Caco-2 (cell line): ENCODE measurements at regions not wholly inside any gene's neighbourhood (a gene's known extent, or its start where the extent isn't known, plus 50 kb on each side); places are given as distances from the start of the nearest gene placed in this dataset.

ENCODE experiments used
- BruUV-seq: library from RNA; stranded (reverse); fragments of 400-500 nt; replicated peaks from 2 replicates; lab custom pipeline; 2021; lab: Mats Ljungman, UMichigan
- CTCF ChIA-PET: fragments of 300-600 bp; sonication (Branson Sonifier 250); formaldehyde crosslinking; loops from one replicate; lab custom pipeline; 2022; ENCODE audit warnings: antibody characterized with exemption; lab: Charles Lee
- POLR2A ChIA-PET: fragments of 300-600 bp; sonication (Branson Sonifier 250); formaldehyde crosslinking; loops from one replicate; lab custom pipeline; 2022; ENCODE audit warnings: antibody characterized with exemption; lab: Charles Lee
- DNase-seq, 2 experiments: peaks; one replicate each; pipeline versions ENCODE4 v3.0.0 to v3.0.0-alpha.2; 2020 to 2022
- H3K27me3 ChIP-seq: replicated peaks from 2 replicates; pipeline ENCODE4 v1.6.0; 2011; ENCODE audit warnings: low read length; ENCODE audit not compliant: control insufficient read depth, insufficient read depth
- H3K36me3 ChIP-seq: 2 replicates; pipeline ENCODE4 v1.5.1; 2011; ENCODE audit warnings: low read length; ENCODE audit not compliant: control insufficient read depth, insufficient read depth
- H3K4me1 ChIP-seq: fragments of 250-450 bp; sonication (Bioruptor Pico); 2 replicates; pipeline ENCODE4 v1.5.1; 2020; ENCODE audit warnings: mild to moderate bottlenecking
- H3K4me3 ChIP-seq: 2 replicates; pipeline ENCODE4 v1.5.1; 2011; ENCODE audit warnings: low read depth, mild to moderate bottlenecking, control low read depth, low read length
- H3K9me3 ChIP-seq: fragments of 250-450 bp; sonication (Bioruptor Pico); 2 replicates; pipeline ENCODE4 v1.5.1; 2020; ENCODE audit warnings: mild to moderate bottlenecking, moderate library complexity
- H3K27ac Mint-ChIP-seq: one replicate; pipeline ENCODE4 v1.8.0; 2022; ENCODE audit warnings: mixed read lengths; ENCODE audit not compliant: unreplicated experiment
- H3K27me3 Mint-ChIP-seq: one replicate; pipeline ENCODE4 v1.8.0; 2022; ENCODE audit warnings: mixed read lengths; ENCODE audit not compliant: insufficient read depth, unreplicated experiment
- H3K36me3 Mint-ChIP-seq: one replicate; pipeline ENCODE4 v1.8.0; 2022; ENCODE audit warnings: mild to moderate bottlenecking, mixed read lengths; ENCODE audit not compliant: insufficient read depth, unreplicated experiment
- H3K4me1 Mint-ChIP-seq: one replicate; pipeline ENCODE4 v1.8.0; 2022; ENCODE audit warnings: low read depth, mixed read lengths; ENCODE audit not compliant: unreplicated experiment
- H3K4me3 Mint-ChIP-seq: one replicate; pipeline ENCODE4 v1.8.0; 2022; ENCODE audit warnings: mild to moderate bottlenecking, moderate library complexity, mixed read lengths; ENCODE audit not compliant: unreplicated experiment
- H3K9me3 Mint-ChIP-seq: one replicate; pipeline ENCODE4 v1.8.0; 2022; ENCODE audit warnings: mixed read lengths; ENCODE audit not compliant: unreplicated experiment
- CTCF ChIP-seq, 2 experiments: fragments of 200-600 bp in 1 of 2; IDR thresholded peaks; 1 replicate in 1 of 2; 2 replicates in 1 of 2; pipeline versions ENCODE4 v1.5.1 to v1.8.0; 2011 to 2022; ENCODE audit warnings: antibody characterized with exemption in 1 of 2, control low read depth in 1 of 2, inconsistent platforms in 1 of 2, low read depth in 1 of 2, low read length in 1 of 2, mild to moderate bottlenecking in 1 of 2, moderate library complexity in 1 of 2; ENCODE audit not compliant: insufficient read depth in 1 of 2, severe bottlenecking in 1 of 2, unreplicated experiment in 1 of 2
- intact Hi-C: fragments of 100-400 bp; cut with micrococcal nuclease; formaldehyde crosslinking; loops from one replicate; pipeline ENCODE4 v1.10.0; 2022; ENCODE audit not compliant: unreplicated experiment

- no TSS peak for BruUV-seq
- H3K27me3 Mint-ChIP-seq = peaks cover 5% of the 10 kb centered on the region
- no peak overlapping the region for H3K4me3 Mint-ChIP-seq
- Histone ChIP-seq H3K4me1 (no peaks in the 10 kb centered on the region), H3K9me3 (no peaks in the 10 kb centered on the region), H3K27me3 (no peaks in the 10 kb centered on the region), H3K4me3 (no peak overlapping the region), H3K36me3 (no peaks in the 10 kb centered on the region)
- no peaks in the 10 kb centered on the region for H3K36me3 Mint-ChIP-seq
- no peaks in the 10 kb centered on the region for H3K9me3 Mint-ChIP-seq
- no peak for TF ChIP-seq CTCF (IDR thresholded peaks at IDR 0.05; ENCODE audit: insufficient read depth in 1 of 2, low read depth in 1 of 2, low read length in 1 of 2, severe bottlenecking in 1 of 2, unreplicated experiment in 1 of 2)
- no peak overlapping the region for H3K27ac Mint-ChIP-seq
- no peak for DNase-seq
- POLR2A ChIA-PET = no interaction called here
- intact Hi-C loops = no loop called here
- CTCF ChIA-PET = no interaction called here
- no peaks in the 10 kb centered on the region for H3K4me1 Mint-ChIP-seq
Observed at GRCh38 chr3:72246685-72247084, 461.7 kb upstream of the PROK2 start.

- Histone ChIP-seq H3K27me3 (no peaks in the 10 kb centered on the region), H3K4me3 (no peak overlapping the region), H3K4me1 (no peaks in the 10 kb centered on the region), H3K9me3 (no peaks in the 10 kb centered on the region), H3K36me3 (no peaks in the 10 kb centered on the region)
- no peak for TF ChIP-seq CTCF (IDR thresholded peaks at IDR 0.05; ENCODE audit: insufficient read depth in 1 of 2, low read depth in 1 of 2, low read length in 1 of 2, severe bottlenecking in 1 of 2, unreplicated experiment in 1 of 2)
- Mint-ChIP-seq H3K36me3 (no peaks in the 10 kb centered on the region), H3K9me3 (no peaks in the 10 kb centered on the region), H3K4me1 (no peaks in the 10 kb centered on the region), H3K27me3 (no peaks in the 10 kb centered on the region), H3K27ac (no peak overlapping the region), H3K4me3 (no peak overlapping the region)
- DNase-seq = no peak
- ChIA-PET CTCF (no interaction called here), POLR2A (no interaction called here)
- BruUV-seq = no TSS peak
- intact Hi-C loops = no loop called here
Observed at GRCh38 chr3:72245183-72245811, 460.3 kb upstream of the PROK2 start.

GRCh38 chr3:72244396-72244795, 459.4 kb upstream of the PROK2 start:
- peaks cover 5% of the 10 kb centered on the region for H3K27me3 Mint-ChIP-seq
- ChIA-PET POLR2A (no interaction called here), CTCF (no interaction called here)
- H3K9me3 Mint-ChIP-seq = peaks cover 7% of the 10 kb centered on the region
- intact Hi-C loops = no loop called here
- no peak overlapping the region for H3K4me3 ChIP-seq
- H3K4me3 Mint-ChIP-seq = no peak overlapping the region
- H3K36me3 ChIP-seq = no peaks in the 10 kb centered on the region
- no peak for TF ChIP-seq CTCF (IDR thresholded peaks at IDR 0.05; ENCODE audit: insufficient read depth in 1 of 2, low read depth in 1 of 2, low read length in 1 of 2, severe bottlenecking in 1 of 2, unreplicated experiment in 1 of 2)
- no peak overlapping the region for H3K27ac Mint-ChIP-seq
- H3K4me1 ChIP-seq = no peaks in the 10 kb centered on the region
- H3K36me3 Mint-ChIP-seq = no peaks in the 10 kb centered on the region
- BruUV-seq = no TSS peak
- DNase-seq = no peak
- no peaks in the 10 kb centered on the region for H3K4me1 Mint-ChIP-seq
- H3K9me3 ChIP-seq = no peaks in the 10 kb centered on the region
- no peaks in the 10 kb centered on the region for H3K27me3 ChIP-seq
